ENCODE measurements at regions not wholly inside any gene's neighbourhood (a gene's known extent, or its start where the extent isn't known, plus 50 kb on each side); places are given as distances from the start of the nearest gene placed in this dataset.

- H3K4me3 ChIP-seq (ENCODE audit: control insufficient read depth in 2 of 3, extremely low read depth in 1 of 3, insufficient read depth in 2 of 3, low read depth in 1 of 3, low read length in 3 of 3), result no peak overlapping the region
- no peak for FAIRE-seq
- no peak for DNase-seq (ENCODE audit: low read depth, low spot score)
- dilution Hi-C loops (cut with MboI; ENCODE audit: extremely low pct_ligation_motif_present, low sequenced_read_pairs), result no loop called here
- no peaks in the 10 kb centered on the region for H3K36me3 ChIP-seq (ENCODE audit: control insufficient read depth in 2 of 2, extremely low read depth in 1 of 2, insufficient read depth in 2 of 2, low read length in 2 of 2)
- H4K20me1 ChIP-seq (ENCODE audit: control insufficient read depth, extremely low read depth, insufficient read depth, low read length), result no peaks in the 10 kb centered on the region
- H3K4me1 ChIP-seq (ENCODE audit: control insufficient read depth, extremely low read depth, insufficient read depth, low read length), result no peaks in the 10 kb centered on the region
- H3K4me2 ChIP-seq (ENCODE audit: control insufficient read depth, extremely low read depth, insufficient read depth, low read depth, low read length), result no peak overlapping the region
- no peaks in the 10 kb centered on the region for H3K9me1 ChIP-seq (ENCODE audit: control insufficient read depth, extremely low read depth, insufficient read depth, low read length)
- TF ChIP-seq EZH2 (IDR thresholded peaks at IDR 0.05; ENCODE audit: low read length) (no peak), CTCF (optimal IDR thresholded peaks at IDR 0.05 in 1 of 3, IDR thresholded peaks at IDR 0.05 in 1 of 3, conservative IDR thresholded peaks at IDR 0.05 in 1 of 3; ENCODE audit: extremely low read depth in 1 of 3, insufficient read depth in 2 of 3, low read length in 3 of 3) (no peak)
- H3K27me3 ChIP-seq (ENCODE audit: control insufficient read depth, extremely low read depth, insufficient read depth, low read length), result no peaks in the 10 kb centered on the region
- no peak overlapping the region for H2AFZ ChIP-seq (ENCODE audit: control insufficient read depth, low read length)
- no peaks in the 10 kb centered on the region for H3K79me2 ChIP-seq (ENCODE audit: control insufficient read depth, insufficient read depth, low read length)
- H3K9me3 ChIP-seq (ENCODE audit: control insufficient read depth, low read depth, low read length), result no peaks in the 10 kb centered on the region
- H3K9ac ChIP-seq (ENCODE audit: control insufficient read depth, extremely low read depth, insufficient read depth, low read length), result no peak overlapping the region
- H3K27ac ChIP-seq (ENCODE audit: control insufficient read depth, insufficient read depth, low read length), result no peak overlapping the region
Measured at GRCh38 chr2:234641086-234641485, 144.2 kb upstream of the ARL4C start.

- no peak for DNase-seq (ENCODE audit: low read depth, low spot score)
- TF ChIP-seq EZH2 (IDR thresholded peaks at IDR 0.05; ENCODE audit: low read length) (no peak), CTCF (optimal IDR thresholded peaks at IDR 0.05 in 1 of 3, IDR thresholded peaks at IDR 0.05 in 1 of 3, conservative IDR thresholded peaks at IDR 0.05 in 1 of 3; ENCODE audit: extremely low read depth in 1 of 3, insufficient read depth in 2 of 3, low read length in 3 of 3) (no peak)
- no peak overlapping the region for H3K4me3 ChIP-seq (ENCODE audit: control insufficient read depth in 2 of 3, extremely low read depth in 1 of 3, insufficient read depth in 2 of 3, low read depth in 1 of 3, low read length in 3 of 3)
- FAIRE-seq, result no peak
- H3K79me2 ChIP-seq (ENCODE audit: control insufficient read depth, insufficient read depth, low read length), result no peaks in the 10 kb centered on the region
- no peaks in the 10 kb centered on the region for H3K9me3 ChIP-seq (ENCODE audit: control insufficient read depth, low read depth, low read length)
- H3K27me3 ChIP-seq (ENCODE audit: control insufficient read depth, extremely low read depth, insufficient read depth, low read length), result no peaks in the 10 kb centered on the region
- H2AFZ ChIP-seq (ENCODE audit: control insufficient read depth, low read length), result no peak overlapping the region
- no peaks in the 10 kb centered on the region for H3K4me1 ChIP-seq (ENCODE audit: control insufficient read depth, extremely low read depth, insufficient read depth, low read length)
- H3K4me2 ChIP-seq (ENCODE audit: control insufficient read depth, extremely low read depth, insufficient read depth, low read depth, low read length), result no peak overlapping the region
- dilution Hi-C loops (cut with MboI; ENCODE audit: extremely low pct_ligation_motif_present, low sequenced_read_pairs), result no loop called here
- no peak overlapping the region for H3K9ac ChIP-seq (ENCODE audit: control insufficient read depth, extremely low read depth, insufficient read depth, low read length)
- no peak overlapping the region for H3K27ac ChIP-seq (ENCODE audit: control insufficient read depth, insufficient read depth, low read length)
- H3K36me3 ChIP-seq (ENCODE audit: control insufficient read depth in 2 of 2, extremely low read depth in 1 of 2, insufficient read depth in 2 of 2, low read length in 2 of 2), result no peaks in the 10 kb centered on the region
- H3K9me1 ChIP-seq (ENCODE audit: control insufficient read depth, extremely low read depth, insufficient read depth, low read length), result no peaks in the 10 kb centered on the region
- H4K20me1 ChIP-seq (ENCODE audit: control insufficient read depth, extremely low read depth, insufficient read depth, low read length), result no peaks in the 10 kb centered on the region
Measured at GRCh38 chr2:234640657-234641056, 143.8 kb upstream of the ARL4C start.

All from keratinocyte (primary cell).